IMR-90 (cell line): ENCODE measurements at regions not wholly inside any gene's neighbourhood (a gene's known extent, or its start where the extent isn't known, plus 50 kb on each side); places are given as distances from the start of the nearest gene placed in this dataset.

ENCODE experiments used
- ATAC-seq: fragments of 200-7000 bp; cut with Tn5 transposase; 2 replicates; pipeline ENCODE4 v1.9.1; 2020; ENCODE audit warnings: low read depth, mild to moderate bottlenecking, moderate library complexity
- BruUV-seq: library from RNA; stranded (reverse); fragments of 400-500 nt; replicated peaks from 2 replicates; lab custom pipeline; 2021; lab: Mats Ljungman, UMichigan
- CTCF ChIA-PET: fragments of 300-600 bp; formaldehyde crosslinking; extraction: SDS; loops from one replicate; lab custom pipeline; 2021; ENCODE audit warnings: antibody characterized with exemption; lab: Yijun Ruan, JAX
- POLR2A ChIA-PET: fragments of 300-600 bp; sonication (Branson Sonifier 250); formaldehyde crosslinking; loops from one replicate; lab custom pipeline; 2022; ENCODE audit warnings: antibody characterized with exemption; ENCODE audit not compliant: unreplicated experiment; lab: Charles Lee
- DNase-seq: peaks from one replicate; pipeline ENCODE4 v3.0.0; 2013
- H2AFZ ChIP-seq: replicated peaks from 2 replicates; pipeline ENCODE3; 2013; ENCODE audit warnings: low read length, mild to moderate bottlenecking; ENCODE audit not compliant: poor library complexity
- H2AK5ac ChIP-seq: 2 replicates; pipeline ENCODE4 v1.6.1; 2013; ENCODE audit warnings: low read depth, low read length, inconsistent platforms
- H2AK9ac ChIP-seq: replicated peaks from 2 replicates; pipeline ENCODE3; 2013; ENCODE audit warnings: mild to moderate bottlenecking, low read depth, low read length, moderate library complexity; ENCODE audit not compliant: poor library complexity
- H2BK120ac ChIP-seq: 2 replicates; pipeline ENCODE4 v1.6.1; 2013; ENCODE audit warnings: low read depth, low read length, inconsistent platforms
- H2BK15ac ChIP-seq: 3 replicates; pipeline ENCODE4 v1.6.1; 2013; ENCODE audit warnings: low read depth, low read length, inconsistent platforms
- H2BK20ac ChIP-seq: 2 replicates; pipeline ENCODE4 v1.6.1; 2013; ENCODE audit warnings: low read depth, mild to moderate bottlenecking, inconsistent platforms, low read length, moderate library complexity
- H2BK5ac ChIP-seq: 2 replicates; pipeline ENCODE4 v1.6.1; 2013; ENCODE audit warnings: mild to moderate bottlenecking, low read depth, low read length, inconsistent platforms; ENCODE audit not compliant: poor library complexity, severe bottlenecking
- H3K14ac ChIP-seq: replicated peaks from 2 replicates; pipeline ENCODE4 v1.6.1; 2013; ENCODE audit warnings: low read depth, low read length, inconsistent platforms
- H3K18ac ChIP-seq: 2 replicates; pipeline ENCODE4 v1.6.1; 2013; ENCODE audit warnings: low read depth, low read length, control low read depth
- H3K23ac ChIP-seq: 2 replicates; pipeline ENCODE4 v1.6.1; 2013; ENCODE audit warnings: low read depth, low read length, inconsistent platforms
- H3K27ac ChIP-seq: 2 replicates; pipeline ENCODE4 v1.5.1; 2013; ENCODE audit warnings: mild to moderate bottlenecking, control low read depth, low read length; ENCODE audit not compliant: insufficient read depth
- H3K27me3 ChIP-seq: 2 replicates; pipeline ENCODE4 v1.6.1; 2013; ENCODE audit warnings: low read length; ENCODE audit not compliant: control insufficient read depth, insufficient read depth
- H3K36me3 ChIP-seq: 2 replicates; pipeline ENCODE4 v1.6.1; 2013; ENCODE audit warnings: low read length, mixed read lengths; ENCODE audit not compliant: control insufficient read depth, insufficient read depth
- H3K4ac ChIP-seq: 2 replicates; pipeline ENCODE4 v1.6.1; 2013; ENCODE audit warnings: low read depth, low read length, inconsistent platforms
- H3K4me1 ChIP-seq: 2 replicates; pipeline ENCODE4 v1.6.1; 2013; ENCODE audit warnings: low read length, mixed read lengths; ENCODE audit not compliant: control insufficient read depth, insufficient read depth
- H3K4me2 ChIP-seq: 2 replicates; pipeline ENCODE4 v1.6.1; 2013; ENCODE audit warnings: low read depth, mild to moderate bottlenecking, control low read depth, low read length, moderate library complexity
- H3K4me3 ChIP-seq: 2 replicates; pipeline ENCODE4 v1.5.1; 2013; ENCODE audit warnings: low read depth, mild to moderate bottlenecking, control low read depth, low read length, moderate library complexity; ENCODE audit not compliant: insufficient read depth
- H3K56ac ChIP-seq: 2 replicates; pipeline ENCODE4 v1.6.1; 2013; ENCODE audit warnings: low read length, inconsistent platforms; ENCODE audit not compliant: insufficient read depth; ENCODE audit errors: extremely low read depth
- H3K79me1 ChIP-seq, 2 experiments: 2 replicates each; pipeline ENCODE4 v1.6.1; 2013; ENCODE audit warnings: low read length in 2 of 2, inconsistent platforms in 1 of 2, low read depth in 1 of 2
- H3K9ac ChIP-seq: 2 replicates; pipeline ENCODE4 v1.6.1; 2013; ENCODE audit warnings: low read depth, low read length, control low read depth
- H3K9me1 ChIP-seq: 2 replicates; pipeline ENCODE4 v1.6.1; 2013; ENCODE audit warnings: low read length, inconsistent platforms; ENCODE audit not compliant: insufficient read depth
- H3K9me3 ChIP-seq: 2 replicates; pipeline ENCODE4 v1.6.1; 2013; ENCODE audit warnings: low read length; ENCODE audit not compliant: control insufficient read depth, insufficient read depth
- H4K20me1 ChIP-seq: 2 replicates; pipeline ENCODE4 v1.6.1; 2013; ENCODE audit warnings: low read length, inconsistent platforms; ENCODE audit not compliant: insufficient read depth
- H4K5ac ChIP-seq: 2 replicates; pipeline ENCODE4 v1.6.1; 2013; ENCODE audit warnings: mild to moderate bottlenecking, low read depth, low read length, control low read depth
- H4K8ac ChIP-seq, 2 experiments: 2 replicates each; pipeline ENCODE4 v1.6.1; 2013; ENCODE audit warnings: low read depth in 2 of 2, low read length in 2 of 2, control low read depth in 1 of 2, inconsistent platforms in 1 of 2
- H4K91ac ChIP-seq: 2 replicates; pipeline ENCODE4 v1.6.1; 2013; ENCODE audit warnings: low read depth, low read length, inconsistent platforms; ENCODE audit not compliant: insufficient read depth
- MXI1 ChIP-seq: IDR thresholded peaks from 2 replicates; pipeline ENCODE4 v1.6.1; 2012; ENCODE audit warnings: low read depth, mild to moderate bottlenecking, low read length, moderate library complexity, borderline replicate concordance
- POLR2A ChIP-seq: IDR thresholded peaks from 2 replicates; pipeline ENCODE4 v1.6.1; 2012; ENCODE audit warnings: mild to moderate bottlenecking, low read depth, low read length
- RAD21 ChIP-seq: IDR thresholded peaks from 2 replicates; pipeline ENCODE4 v1.6.1; 2012; ENCODE audit warnings: low read length, improper control_type of control experiment
- USF2 ChIP-seq: fragments of 150-350 bp; IDR thresholded peaks from 2 replicates; pipeline ENCODE4 v1.6.1; 2017; ENCODE audit warnings: mild to moderate bottlenecking, antibody characterized with exemption, low read length, low read depth
- dilution Hi-C: fragments of 300-500 bp; cut with HindIII; formaldehyde crosslinking; loops from one replicate; pipeline ENCODE4 v1.14.3; 2018; ENCODE audit warnings: low sequenced_read_pairs; ENCODE audit not compliant: unreplicated experiment
- in situ Hi-C: fragments of 300-500 bp; cut with MboI; formaldehyde crosslinking; loops from 3 replicates; pipeline ENCODE4 v1.14.3; 2019; ENCODE audit warnings: low sequenced_read_pairs, inconsistent platforms, mixed read lengths
- intact Hi-C: fragments of 100-400 bp; cut with micrococcal nuclease; formaldehyde crosslinking; loops from 2 replicates; pipeline ENCODE4 v1.10.0; 2022

DNA sequence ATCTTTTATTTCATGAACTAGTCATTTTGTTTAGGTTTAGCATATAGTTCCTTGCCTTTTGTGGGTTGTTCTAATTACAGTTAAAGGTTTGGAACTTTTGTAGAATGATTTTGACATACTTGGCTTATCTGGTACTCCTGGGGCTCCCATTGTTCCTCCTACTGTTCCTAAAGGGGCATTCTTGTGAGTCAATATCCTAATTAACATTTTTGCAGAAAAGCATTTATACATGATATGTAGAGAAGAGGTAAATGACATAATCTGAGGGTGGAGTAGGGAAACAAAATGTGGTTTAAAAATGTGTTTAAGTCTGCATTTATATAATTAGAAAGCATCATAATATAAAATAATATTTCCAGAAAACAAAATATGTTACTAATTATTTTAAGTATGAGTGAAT is 529.2 kb downstream of the FAT4 start:
- Histone ChIP-seq H4K8ac (no peak overlapping the region), H2BK20ac (no peak overlapping the region), H3K14ac (no peak overlapping the region), H3K4me2 (no peak overlapping the region), H2AK5ac (no peak overlapping the region), H4K20me1 (no peaks in the 10 kb centered on the region), H3K79me1 (no peaks in the 10 kb centered on the region), H3K9me3 (no peaks in the 10 kb centered on the region), H3K4me3 (no peak overlapping the region), H2BK5ac (no peak overlapping the region), H2BK120ac (no peak overlapping the region), H3K9me1 (no peaks in the 10 kb centered on the region), H2AK9ac (no peak overlapping the region), H4K91ac (no peak overlapping the region), H3K4me1 (no peaks in the 10 kb centered on the region), H3K36me3 (no peaks in the 10 kb centered on the region), H3K27ac (no peak overlapping the region), H2AFZ (no peak overlapping the region), H3K23ac (no peak overlapping the region), H3K56ac (no peak overlapping the region), H4K5ac (no peak overlapping the region), H3K18ac (no peak overlapping the region), H3K4ac (no peak overlapping the region), H2BK15ac (no peak overlapping the region), H3K9ac (no peak overlapping the region), H3K27me3 (no peaks in the 10 kb centered on the region)
- DNase-seq = no peak
- no peak for TF ChIP-seq RAD21
- no peak for TF ChIP-seq POLR2A
- no peak for TF ChIP-seq USF2
- TF ChIP-seq MXI1 = no peak
- no peak for ATAC-seq
- in situ Hi-C loops = no loop called here
- POLR2A ChIA-PET = no interaction called here
- dilution Hi-C loops = no loop called here
- intact Hi-C loops = no loop called here
- CTCF ChIA-PET = no interaction called here
- BruUV-seq = no TSS peak
